K562 (cell line): ENCODE measurements at regions not wholly inside any gene's neighbourhood (a gene's known extent, or its start where the extent isn't known, plus 50 kb on each side); places are given as distances from the start of the nearest gene placed in this dataset.

Experiments
- ATAC-seq: fragments of 200-7000 bp; cut with Tn5 transposase; 3 replicates; pipeline ENCODE4 v1.9.1; 2020; ENCODE audit warnings: moderate library complexity
- BruUV-seq: library from RNA; stranded (reverse); fragments of 400-500 nt; replicated peaks from 2 replicates; lab custom pipeline; 2021; lab: Mats Ljungman, UMichigan
- CTCF ChIA-PET: fragments of 300-600 bp; formaldehyde crosslinking; extraction: SDS; loops from one replicate; lab custom pipeline; 2021; ENCODE audit warnings: low intra/inter-chr PET ratio; lab: Yijun Ruan, JAX
- POLR2A ChIA-PET: fragments of 300-600, 350-650 bp; sonication (Branson Sonifier 250); formaldehyde crosslinking; extraction: SDS; loops from one replicate; lab custom pipeline; 2021; ENCODE audit warnings: antibody characterized with exemption, inconsistent platforms; lab: Yijun Ruan, JAX
- DNase-seq, 4 experiments: peaks; one replicate each; pipeline versions ENCODE4 v3.0.0 to v3.0.0-alpha.2; 2011 to 2018; ENCODE audit warnings: low spot score in 3 of 4, mixed read lengths in 3 of 4; ENCODE audit errors: extremely low read depth in 1 of 4
- FAIRE-seq: peaks from 2 replicates; lab custom pipeline; 2011; peaks lifted over from hg19 to GRCh38; lab: Jason Lieb, UNC
- H2AFZ ChIP-seq: 2 replicates; pipeline ENCODE4 v1.6.0; 2011; ENCODE audit warnings: low read depth, low read length, control low read depth, inconsistent platforms
- H3K27ac ChIP-seq: fragments of 200-600 bp; 3 replicates; pipeline ENCODE4 v1.8.0; 2011; ENCODE audit warnings: low read depth, mild to moderate bottlenecking, control low read depth, inconsistent platforms, low read length, moderate library complexity, mixed read lengths; ENCODE audit errors: extremely low read depth
- H3K27me3 ChIP-seq, 2 experiments: fragments of 300-600 bp in 1 of 2; 2 replicates in 1 of 2; 3 replicates in 1 of 2; pipeline versions ENCODE4 v1.6.0 to v1.8.0; 2011; ENCODE audit warnings: inconsistent platforms in 2 of 2, low read length in 2 of 2, mild to moderate bottlenecking in 1 of 2, mixed read lengths in 1 of 2, moderate library complexity in 1 of 2; ENCODE audit not compliant: control insufficient read depth in 2 of 2, insufficient read depth in 2 of 2
- H3K36me3 ChIP-seq: fragments of 300-600 bp; 3 replicates; pipeline ENCODE4 v1.8.0; 2011; ENCODE audit warnings: mild to moderate bottlenecking, low read length, inconsistent platforms; ENCODE audit not compliant: control insufficient read depth, insufficient read depth
- H3K4me1 ChIP-seq, 2 experiments: fragments of 200-600 bp in 1 of 2; replicated peaks in 1 of 2; 2 replicates in 1 of 2; 3 replicates in 1 of 2; pipeline versions ENCODE4 v1.5.1 to v1.8.0; 2011; ENCODE audit warnings: inconsistent platforms in 2 of 2, low read length in 2 of 2, mild to moderate bottlenecking in 1 of 2, mixed read lengths in 1 of 2, moderate library complexity in 1 of 2; ENCODE audit not compliant: control insufficient read depth in 2 of 2, insufficient read depth in 2 of 2
- H3K4me2 ChIP-seq: 2 replicates; pipeline ENCODE4 v1.6.1; 2011; ENCODE audit warnings: low read length, control low read depth, inconsistent platforms, mixed read lengths; ENCODE audit not compliant: insufficient read depth
- H3K4me3 ChIP-seq: fragments of 200-600 bp; sonication (generic), shearing (Covaris generic); 2 replicates; pipeline ENCODE4 v1.5.1; 2016; ENCODE audit warnings: control low read depth, inconsistent platforms
- H3K79me2 ChIP-seq: fragments of 200-600 bp; 3 replicates; pipeline ENCODE4 v1.8.0; 2011; ENCODE audit warnings: low read length, inconsistent platforms; ENCODE audit not compliant: control insufficient read depth, insufficient read depth
- H3K9ac ChIP-seq, 2 experiments: 2 replicates each; pipeline versions ENCODE4 v1.6.0 to v1.6.1; 2011; ENCODE audit warnings: low read depth in 2 of 2, low read length in 2 of 2, control low read depth in 1 of 2, inconsistent platforms in 1 of 2, mild to moderate bottlenecking in 1 of 2, mixed read lengths in 1 of 2; ENCODE audit not compliant: insufficient read depth in 1 of 2
- H3K9me1 ChIP-seq: one replicate; pipeline ENCODE4 v1.6.0; 2011; ENCODE audit warnings: inconsistent platforms, mild to moderate bottlenecking, low read length, moderate library complexity; ENCODE audit not compliant: control insufficient read depth, insufficient read depth
- H3K9me3 ChIP-seq: replicated peaks from 2 replicates; pipeline ENCODE4 v1.5.1; 2011; ENCODE audit warnings: low read depth, low read length, inconsistent platforms; ENCODE audit not compliant: control insufficient read depth, insufficient read depth
- H4K20me1 ChIP-seq: replicated peaks from 2 replicates; pipeline ENCODE4 v1.6.1; 2011; ENCODE audit warnings: low read length, inconsistent platforms, mixed read lengths; ENCODE audit not compliant: control insufficient read depth, insufficient read depth
- CSDE1 ChIP-seq, 2 experiments: fragments of 450-650 bp; IDR thresholded peaks; 2 replicates each; pipeline ENCODE4 v1.6.1; 2016; ENCODE audit warnings: mild to moderate bottlenecking in 1 of 2
- E2F6 ChIP-seq, 2 experiments: IDR thresholded peaks; 2 replicates each; pipeline ENCODE4 v1.6.1; 2011; ENCODE audit warnings: borderline replicate concordance in 1 of 2, control low read depth in 1 of 2, low read depth in 1 of 2, low read length in 1 of 2, mild to moderate bottlenecking in 1 of 2, mixed read lengths in 1 of 2, moderate library complexity in 1 of 2; ENCODE audit not compliant: insufficient read depth in 1 of 2, insufficient read length in 1 of 2, poor library complexity in 1 of 2, severe bottlenecking in 1 of 2; ENCODE audit errors: extremely low read depth in 1 of 2
- ESRRB ChIP-seq: fragments of 250-450 bp; sonication (Bioruptor Pico); IDR thresholded peaks from 2 replicates; pipeline ENCODE4 v1.5.0; 2020; ENCODE audit warnings: mild to moderate bottlenecking, moderate library complexity, borderline replicate concordance
- HEY1 ChIP-seq: fragments of 250-450 bp; sonication (Bioruptor Pico); IDR thresholded peaks from 2 replicates; pipeline ENCODE4 v1.5.0; 2020; ENCODE audit warnings: mild to moderate bottlenecking, moderate library complexity, borderline replicate concordance
- KDM5B ChIP-seq: fragments of 200-600 bp; sonication (generic); IDR thresholded peaks from 2 replicates; pipeline ENCODE4 v1.6.1; 2012; ENCODE audit warnings: low read depth, mild to moderate bottlenecking, moderate library complexity, low read length, control low read depth, inconsistent platforms; ENCODE audit not compliant: insufficient replicate concordance
- MAFF ChIP-seq: IDR thresholded peaks from 2 replicates; pipeline ENCODE4 v1.6.1; 2012; ENCODE audit warnings: low read length, improper control_type of control experiment
- NBN ChIP-seq: fragments of 450-650 bp; IDR thresholded peaks from 2 replicates; pipeline ENCODE4 v1.6.1; 2016; ENCODE audit warnings: low read depth, mild to moderate bottlenecking
- PYGO2 ChIP-seq: fragments of 450-650 bp; IDR thresholded peaks from 2 replicates; pipeline ENCODE4 v1.6.1; 2016; ENCODE audit warnings: mild to moderate bottlenecking, missing genetic modification characterization, moderate library complexity, missing compliant biosample characterization
- RBM22 ChIP-seq: fragments of 200-400 bp; formaldehyde crosslinking; IDR thresholded peaks from 2 replicates; pipeline ENCODE4 v1.6.1; 2018; ENCODE audit warnings: low read length, low read depth; ENCODE audit not compliant: poor library complexity, severe bottlenecking
- SP1 ChIP-seq: sonication (generic); formaldehyde crosslinking; IDR thresholded peaks from 2 replicates; pipeline ENCODE4 v1.8.1; 2022; ENCODE audit warnings: mild to moderate bottlenecking, missing genetic modification reagents
- SRSF9 ChIP-seq: fragments of 200-400 bp; formaldehyde crosslinking; IDR thresholded peaks from 2 replicates; pipeline ENCODE4 v1.6.1; 2017; ENCODE audit warnings: low read depth, low read length, borderline replicate concordance
- TCF15 ChIP-seq: fragments of 250-450 bp; sonication (Bioruptor Pico); IDR thresholded peaks from 2 replicates; pipeline ENCODE4 v1.8.0; 2022; ENCODE audit warnings: moderate library complexity, mild to moderate bottlenecking, inconsistent platforms
- ZNF347 ChIP-seq: fragments of 450-650 bp; formaldehyde crosslinking; IDR thresholded peaks from 2 replicates; pipeline ENCODE4 v1.4.0; 2020; ENCODE audit warnings: low read depth, mild to moderate bottlenecking, moderate library complexity
- ZNF436 ChIP-seq: fragments of 250-450, 450-650 bp; sonication (Bioruptor Pico); formaldehyde crosslinking; IDR thresholded peaks from 2 replicates; pipeline ENCODE4 v1.7.0; 2020; ENCODE audit warnings: mild to moderate bottlenecking
- WGBS: fragments of 100-300 bp; shearing (Covaris generic); methylation state at CpG from one replicate; pipeline ENCODE4 v1.1.6; 2016; ENCODE audit warnings: low coverage, mixed read lengths; ENCODE audit not compliant: insufficient coverage; ENCODE audit errors: missing lambda C conversion rate; 5-methylcytosine and 5-hydroxymethylcytosine counted together
- in situ Hi-C: fragments of 300-500 bp; cut with MboI; formaldehyde crosslinking; loops from 4 replicates; pipeline ENCODE4 v1.15.0; 2018; ENCODE audit warnings: inconsistent platforms, mixed read lengths
- intact Hi-C: fragments of 100-400 bp; cut with micrococcal nuclease; formaldehyde crosslinking; loops from 2 replicates; pipeline ENCODE4 v1.14.2; 2022
- TF ChIP-seq, protein P1 (sequence below): fragments of 450-650 bp; IDR thresholded peaks from 2 replicates; pipeline ENCODE4 v1.6.1; 2017; ENCODE audit warnings: antibody characterized with exemption

- in situ Hi-C loops: no loop called here
Observed at GRCh38 chr11:110376021-110376420, 53.7 kb upstream of the FDX1 start.

More at GRCh38 chr11:110376021-110376420, 53.7 kb upstream of the FDX1 start:
- 91% methylated on average over 1 of the region's 1 CpG for WGBS
- H3K4me2 ChIP-seq: no peak overlapping the region
- no peak overlapping the region for H3K9ac ChIP-seq
- H3K27me3 ChIP-seq: no peaks in the 10 kb centered on the region
- ChIA-PET CTCF (interaction anchor here (0.8 to 1.3 kb wide), 2 partner anchors 430 to 1678 kb away, joined by 3 read pairs; no protein-coding TSS in a partner anchor), POLR2A (no interaction called here)
- H3K27ac ChIP-seq: no peak overlapping the region
- no peak for ATAC-seq
- intact Hi-C loops: loop anchor here (1.0 to 5.0 kb wide), 5 partner anchors 57 to 523 kb away; partner anchors contain the start of gene RDX
- no peaks in the 10 kb centered on the region for H3K9me3 ChIP-seq
- no peaks in the 10 kb centered on the region for H3K36me3 ChIP-seq
- H3K4me3 ChIP-seq: no peak overlapping the region
- H3K9me1 ChIP-seq: no peaks in the 10 kb centered on the region
- H3K79me2 ChIP-seq: no peaks in the 10 kb centered on the region
- H3K4me1 ChIP-seq: peaks cover 0 to 9% of the 10 kb centered on the region in 2 experiments; a peak in 1 of 5 replicates
- H2AFZ ChIP-seq: no peak overlapping the region
- FAIRE-seq: no peak
- no peak for TF ChIP-seq RBM22
- no peak for TF ChIP-seq HEY1 (CRISPR knock-in tag)
- no peak for TF ChIP-seq CSDE1 (IDR thresholded peaks at IDR 0.05)
- no peak for TF ChIP-seq KDM5B
- no peak for TF ChIP-seq ZNF436 (CRISPR knock-in tag)
- no peak for TF ChIP-seq E2F6 (IDR thresholded peaks at IDR 0.05; ENCODE audit: borderline replicate concordance in 1 of 2, extremely low read depth in 1 of 2, insufficient read depth in 1 of 2, insufficient read length in 1 of 2, low read depth in 1 of 2, low read length in 1 of 2, poor library complexity in 1 of 2, severe bottlenecking in 1 of 2)
- no peak for TF ChIP-seq ZNF347 (CRISPR knock-in tag)
- TF ChIP-seq, protein P1, sequence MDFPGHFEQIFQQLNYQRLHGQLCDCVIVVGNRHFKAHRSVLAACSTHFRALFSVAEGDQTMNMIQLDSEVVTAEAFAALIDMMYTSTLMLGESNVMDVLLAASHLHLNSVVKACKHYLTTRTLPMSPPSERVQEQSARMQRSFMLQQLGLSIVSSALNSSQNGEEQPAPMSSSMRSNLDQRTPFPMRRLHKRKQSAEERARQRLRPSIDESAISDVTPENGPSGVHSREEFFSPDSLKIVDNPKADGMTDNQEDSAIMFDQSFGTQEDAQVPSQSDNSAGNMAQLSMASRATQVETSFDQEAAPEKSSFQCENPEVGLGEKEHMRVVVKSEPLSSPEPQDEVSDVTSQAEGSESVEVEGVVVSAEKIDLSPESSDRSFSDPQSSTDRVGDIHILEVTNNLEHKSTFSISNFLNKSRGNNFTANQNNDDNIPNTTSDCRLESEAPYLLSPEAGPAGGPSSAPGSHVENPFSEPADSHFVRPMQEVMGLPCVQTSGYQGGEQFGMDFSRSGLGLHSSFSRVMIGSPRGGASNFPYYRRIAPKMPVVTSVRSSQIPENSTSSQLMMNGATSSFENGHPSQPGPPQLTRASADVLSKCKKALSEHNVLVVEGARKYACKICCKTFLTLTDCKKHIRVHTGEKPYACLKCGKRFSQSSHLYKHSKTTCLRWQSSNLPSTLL: no peak
- TF ChIP-seq SRSF9: no peak
- TF ChIP-seq PYGO2 (tag): no peak
- TF ChIP-seq MAFF: no peak
- no peak for TF ChIP-seq NBN
- no peak for TF ChIP-seq TCF15 (CRISPR knock-in tag)
- TF ChIP-seq ESRRB: no peak
- TF ChIP-seq SP1 (CRISPR knock-in tag): no peak
- no peaks in the 10 kb centered on the region for H4K20me1 ChIP-seq
- DNase-seq: no peak
- BruUV-seq: no TSS peak
